K562 (cell line): ENCODE measurements at regions not wholly inside any gene's neighbourhood (a gene's known extent, or its start where the extent isn't known, plus 50 kb on each side); places are given as distances from the start of the nearest gene placed in this dataset.
"Not testable (repeated sequence)": the region's sequence is repeated elsewhere in the genome, so short reads cannot be mapped to it uniquely, and the experiment has no call there.

Experiments used
- ATAC-seq: fragments of 200-7000 bp; cut with Tn5 transposase; 3 replicates; pipeline ENCODE4 v1.9.1; 2020; ENCODE audit warnings: moderate library complexity
- BruUV-seq: library from RNA; stranded (reverse); fragments of 400-500 nt; replicated peaks from 2 replicates; lab custom pipeline; 2021; lab: Mats Ljungman, UMichigan
- CTCF ChIA-PET: fragments of 300-600 bp; formaldehyde crosslinking; extraction: SDS; loops from one replicate; lab custom pipeline; 2021; ENCODE audit warnings: low intra/inter-chr PET ratio; lab: Yijun Ruan, JAX
- POLR2A ChIA-PET: fragments of 300-600, 350-650 bp; sonication (Branson Sonifier 250); formaldehyde crosslinking; extraction: SDS; loops from one replicate; lab custom pipeline; 2021; ENCODE audit warnings: antibody characterized with exemption, inconsistent platforms; lab: Yijun Ruan, JAX
- DNase-seq, 4 experiments: peaks; one replicate each; pipeline versions ENCODE4 v3.0.0 to v3.0.0-alpha.2; 2011 to 2018; ENCODE audit warnings: low spot score in 3 of 4, mixed read lengths in 3 of 4; ENCODE audit errors: extremely low read depth in 1 of 4
- FAIRE-seq: peaks from 2 replicates; lab custom pipeline; 2011; peaks lifted over from hg19 to GRCh38; lab: Jason Lieb, UNC
- H2AFZ ChIP-seq: 2 replicates; pipeline ENCODE4 v1.6.0; 2011; ENCODE audit warnings: low read depth, low read length, control low read depth, inconsistent platforms
- H3K27ac ChIP-seq: fragments of 200-600 bp; 3 replicates; pipeline ENCODE4 v1.8.0; 2011; ENCODE audit warnings: low read depth, mild to moderate bottlenecking, control low read depth, inconsistent platforms, low read length, moderate library complexity, mixed read lengths; ENCODE audit errors: extremely low read depth
- H3K27me3 ChIP-seq, 2 experiments: fragments of 300-600 bp in 1 of 2; 2 replicates in 1 of 2; 3 replicates in 1 of 2; pipeline versions ENCODE4 v1.6.0 to v1.8.0; 2011; ENCODE audit warnings: inconsistent platforms in 2 of 2, low read length in 2 of 2, mild to moderate bottlenecking in 1 of 2, mixed read lengths in 1 of 2, moderate library complexity in 1 of 2; ENCODE audit not compliant: control insufficient read depth in 2 of 2, insufficient read depth in 2 of 2
- H3K36me3 ChIP-seq: fragments of 300-600 bp; 3 replicates; pipeline ENCODE4 v1.8.0; 2011; ENCODE audit warnings: mild to moderate bottlenecking, low read length, inconsistent platforms; ENCODE audit not compliant: control insufficient read depth, insufficient read depth
- H3K4me1 ChIP-seq, 2 experiments: fragments of 200-600 bp in 1 of 2; replicated peaks in 1 of 2; 2 replicates in 1 of 2; 3 replicates in 1 of 2; pipeline versions ENCODE4 v1.5.1 to v1.8.0; 2011; ENCODE audit warnings: inconsistent platforms in 2 of 2, low read length in 2 of 2, mild to moderate bottlenecking in 1 of 2, mixed read lengths in 1 of 2, moderate library complexity in 1 of 2; ENCODE audit not compliant: control insufficient read depth in 2 of 2, insufficient read depth in 2 of 2
- H3K4me2 ChIP-seq: 2 replicates; pipeline ENCODE4 v1.6.1; 2011; ENCODE audit warnings: low read length, control low read depth, inconsistent platforms, mixed read lengths; ENCODE audit not compliant: insufficient read depth
- H3K4me3 ChIP-seq: fragments of 200-600 bp; sonication (generic), shearing (Covaris generic); 2 replicates; pipeline ENCODE4 v1.5.1; 2016; ENCODE audit warnings: control low read depth, inconsistent platforms
- H3K79me2 ChIP-seq: fragments of 200-600 bp; 3 replicates; pipeline ENCODE4 v1.8.0; 2011; ENCODE audit warnings: low read length, inconsistent platforms; ENCODE audit not compliant: control insufficient read depth, insufficient read depth
- H3K9ac ChIP-seq, 2 experiments: 2 replicates each; pipeline versions ENCODE4 v1.6.0 to v1.6.1; 2011; ENCODE audit warnings: low read depth in 2 of 2, low read length in 2 of 2, control low read depth in 1 of 2, inconsistent platforms in 1 of 2, mild to moderate bottlenecking in 1 of 2, mixed read lengths in 1 of 2; ENCODE audit not compliant: insufficient read depth in 1 of 2
- H3K9me1 ChIP-seq: one replicate; pipeline ENCODE4 v1.6.0; 2011; ENCODE audit warnings: inconsistent platforms, mild to moderate bottlenecking, low read length, moderate library complexity; ENCODE audit not compliant: control insufficient read depth, insufficient read depth
- H3K9me3 ChIP-seq: replicated peaks from 2 replicates; pipeline ENCODE4 v1.5.1; 2011; ENCODE audit warnings: low read depth, low read length, inconsistent platforms; ENCODE audit not compliant: control insufficient read depth, insufficient read depth
- H4K20me1 ChIP-seq: replicated peaks from 2 replicates; pipeline ENCODE4 v1.6.1; 2011; ENCODE audit warnings: low read length, inconsistent platforms, mixed read lengths; ENCODE audit not compliant: control insufficient read depth, insufficient read depth
- WGBS: fragments of 100-300 bp; shearing (Covaris generic); methylation state at CpG from one replicate; pipeline ENCODE4 v1.1.6; 2016; ENCODE audit warnings: low coverage, mixed read lengths; ENCODE audit not compliant: insufficient coverage; ENCODE audit errors: missing lambda C conversion rate; 5-methylcytosine and 5-hydroxymethylcytosine counted together
- in situ Hi-C: fragments of 300-500 bp; cut with MboI; formaldehyde crosslinking; loops from 4 replicates; pipeline ENCODE4 v1.15.0; 2018; ENCODE audit warnings: inconsistent platforms, mixed read lengths
- intact Hi-C: fragments of 100-400 bp; cut with micrococcal nuclease; formaldehyde crosslinking; loops from 2 replicates; pipeline ENCODE4 v1.14.2; 2022
- TF ChIP-seq, protein P1 (sequence below): fragments of 450-650 bp; IDR thresholded peaks from 2 replicates; pipeline ENCODE4 v1.6.1; 2016; ENCODE audit warnings: low read depth, mild to moderate bottlenecking, moderate library complexity

GRCh38 chr19:27419217-27419616, 1793.7 kb downstream of the UQCRFS1 start:
- H3K36me3 ChIP-seq, H3K27me3 ChIP-seq, H3K9ac ChIP-seq, H3K4me2 ChIP-seq, H3K79me2 ChIP-seq, H2AFZ ChIP-seq, H3K9me1 ChIP-seq, H3K27ac ChIP-seq, FAIRE-seq, ATAC-seq, H3K9me3 ChIP-seq, H3K4me3 ChIP-seq, BruUV-seq, intact Hi-C loops, POLR2A ChIA-PET, DNase-seq, H4K20me1 ChIP-seq, in situ Hi-C loops, CTCF ChIA-PET, H3K4me1 ChIP-seq: not testable (repeated sequence)
- 11% methylated on average over 1 of the region's 1 CpG for WGBS

DNA sequence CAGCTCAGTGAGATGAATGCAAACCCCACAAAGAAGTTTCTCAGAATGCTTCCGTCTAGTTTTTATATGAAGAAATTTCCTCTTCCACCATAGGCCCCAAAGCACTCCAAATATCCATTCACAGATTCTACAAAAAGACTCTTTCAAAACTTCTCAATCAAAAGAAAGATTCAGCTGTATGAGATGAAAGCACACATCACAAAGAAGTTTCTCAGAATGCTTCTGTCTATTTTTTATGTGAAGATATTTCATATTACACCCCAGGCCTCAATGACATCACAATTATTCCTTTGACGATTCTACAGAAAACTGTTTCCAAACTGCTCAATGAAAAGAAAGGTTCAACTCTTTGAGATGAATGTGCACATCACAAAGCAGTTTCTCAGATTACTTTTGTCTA, 1819.4 kb downstream of the UQCRFS1 start:
- H3K4me3 ChIP-seq = no peak overlapping the region
- no peaks in the 10 kb centered on the region for H3K79me2 ChIP-seq
- no peaks in the 10 kb centered on the region; the same call in 1 of the 2 replicates for H3K9me3 ChIP-seq
- CTCF ChIA-PET = no interaction called here
- in situ Hi-C loops = no loop called here
- no TSS peak for BruUV-seq
- FAIRE-seq (no peak), DNase-seq (no peak)
- H3K36me3 ChIP-seq = no peaks in the 10 kb centered on the region
- H3K9me1 ChIP-seq = no peaks in the 10 kb centered on the region
- no peak overlapping the region for H2AFZ ChIP-seq
- no peaks in the 10 kb centered on the region for H4K20me1 ChIP-seq
- TF ChIP-seq, protein P1, sequence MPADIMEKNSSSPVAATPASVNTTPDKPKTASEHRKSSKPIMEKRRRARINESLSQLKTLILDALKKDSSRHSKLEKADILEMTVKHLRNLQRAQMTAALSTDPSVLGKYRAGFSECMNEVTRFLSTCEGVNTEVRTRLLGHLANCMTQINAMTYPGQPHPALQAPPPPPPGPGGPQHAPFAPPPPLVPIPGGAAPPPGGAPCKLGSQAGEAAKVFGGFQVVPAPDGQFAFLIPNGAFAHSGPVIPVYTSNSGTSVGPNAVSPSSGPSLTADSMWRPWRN = no peak
- TF ChIP-seq, all 486 proteins: peak for 0
- WGBS = 1% methylated on average over 2 of the region's 2 CpGs
- Histone ChIP-seq H3K27ac (no peak overlapping the region), H3K4me2 (no peak overlapping the region), H3K4me1 (no peaks in the 10 kb centered on the region), H3K9ac (no peak overlapping the region), H3K27me3 (no peaks in the 10 kb centered on the region)
- POLR2A ChIA-PET = no interaction called here
- no peak for ATAC-seq
- intact Hi-C loops = no loop called here
